Upper lobe of left lung (tissue), 4 donors: ENCODE measurements at regions not wholly inside any gene's neighbourhood (a gene's known extent, or its start where the extent isn't known, plus 50 kb on each side); places are given as distances from the start of the nearest gene placed in this dataset.

Source experiments
- EP300 ChIP-seq, 4 donors: sonication (generic); formaldehyde crosslinking; IDR thresholded peaks; one replicate each; pipeline ENCODE4 v1.5.1; 2017; ENCODE audit warnings: antibody characterized with exemption in 4 of 4, control low read depth in 2 of 4
- POLR2AphosphoS5 ChIP-seq, 2 donors: sonication (generic); formaldehyde crosslinking; IDR thresholded peaks; one replicate each; pipeline ENCODE4 v1.5.1; 2017; ENCODE audit warnings: antibody characterized with exemption in 2 of 2
- TF ChIP-seq, protein P1 (sequence below), 6 experiments: fragments of 450-650 bp in 4 of 6; fragments of 200-600 bp in 2 of 6; sonication (generic) in 2 of 6; IDR thresholded peaks; one replicate each; pipeline ENCODE4 v1.5.1; 2016 to 2019; ENCODE audit warnings: antibody characterized with exemption in 6 of 6

DNA sequence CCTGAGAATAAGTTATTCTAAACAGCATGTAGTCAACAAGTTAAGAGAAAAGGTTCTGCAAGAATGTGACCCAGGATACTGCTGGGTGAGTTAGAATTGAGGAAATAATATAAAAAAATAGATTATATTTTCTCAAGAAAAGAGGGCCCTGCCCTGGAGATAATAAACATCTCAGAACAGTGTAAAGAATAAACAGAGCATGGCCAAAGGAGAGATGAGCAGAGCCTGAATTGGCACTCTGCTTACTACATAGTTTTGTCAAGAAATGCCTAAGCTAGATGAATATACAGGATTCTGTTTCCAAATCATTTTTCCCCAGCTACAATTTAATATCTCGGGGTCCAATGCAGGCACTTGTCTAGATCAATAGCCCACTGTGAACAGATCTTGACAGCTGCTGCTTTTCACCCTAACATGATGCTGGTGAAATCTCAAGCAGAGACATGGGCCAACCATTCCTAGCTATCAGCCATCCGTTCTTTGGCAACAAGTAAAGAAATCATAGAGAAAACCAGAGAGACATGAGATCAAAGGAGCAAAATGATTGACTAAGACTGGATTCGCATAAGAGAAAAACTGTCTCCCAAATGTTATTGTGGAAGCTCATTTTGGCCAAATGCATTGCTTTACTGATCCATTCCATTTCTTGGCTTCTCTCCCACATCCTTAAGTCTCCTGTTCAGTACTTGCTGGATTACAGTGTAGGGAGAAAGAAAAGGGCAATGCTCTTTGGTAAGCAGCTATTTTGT is 173.2 kb downstream of the PRELID2 start:
- TF ChIP-seq, protein P1, sequence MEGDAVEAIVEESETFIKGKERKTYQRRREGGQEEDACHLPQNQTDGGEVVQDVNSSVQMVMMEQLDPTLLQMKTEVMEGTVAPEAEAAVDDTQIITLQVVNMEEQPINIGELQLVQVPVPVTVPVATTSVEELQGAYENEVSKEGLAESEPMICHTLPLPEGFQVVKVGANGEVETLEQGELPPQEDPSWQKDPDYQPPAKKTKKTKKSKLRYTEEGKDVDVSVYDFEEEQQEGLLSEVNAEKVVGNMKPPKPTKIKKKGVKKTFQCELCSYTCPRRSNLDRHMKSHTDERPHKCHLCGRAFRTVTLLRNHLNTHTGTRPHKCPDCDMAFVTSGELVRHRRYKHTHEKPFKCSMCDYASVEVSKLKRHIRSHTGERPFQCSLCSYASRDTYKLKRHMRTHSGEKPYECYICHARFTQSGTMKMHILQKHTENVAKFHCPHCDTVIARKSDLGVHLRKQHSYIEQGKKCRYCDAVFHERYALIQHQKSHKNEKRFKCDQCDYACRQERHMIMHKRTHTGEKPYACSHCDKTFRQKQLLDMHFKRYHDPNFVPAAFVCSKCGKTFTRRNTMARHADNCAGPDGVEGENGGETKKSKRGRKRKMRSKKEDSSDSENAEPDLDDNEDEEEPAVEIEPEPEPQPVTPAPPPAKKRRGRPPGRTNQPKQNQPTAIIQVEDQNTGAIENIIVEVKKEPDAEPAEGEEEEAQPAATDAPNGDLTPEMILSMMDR (IDR thresholded peaks at IDR 0.05), result no peak
- no peak for TF ChIP-seq EP300 (IDR thresholded peaks at IDR 0.05)
- no peak for TF ChIP-seq POLR2AphosphoS5 (IDR thresholded peaks at IDR 0.05)
